ENCODE measurements at regions not wholly inside any gene's neighbourhood (a gene's known extent, or its start where the extent isn't known, plus 50 kb on each side); places are given as distances from the start of the nearest gene placed in this dataset.

GRCh38 chr3:16788440-16789056, 96.2 kb upstream of the PLCL2 start:
- no peak overlapping the region for H3K4me3 ChIP-seq (ENCODE audit: low read length)
- no peak for TF ChIP-seq CTCF (conservative IDR thresholded peaks at IDR 0.05; ENCODE audit: low read depth, low read length)
- DNase-seq (ENCODE audit: low read depth), result no peak

GRCh38 chr3:16789344-16790120, 95.2 kb upstream of the PLCL2 start:
- no peak for TF ChIP-seq CTCF (conservative IDR thresholded peaks at IDR 0.05; ENCODE audit: low read depth, low read length)
- H3K4me3 ChIP-seq (ENCODE audit: low read length), result no peak overlapping the region
- DNase-seq (ENCODE audit: low read depth), result no peak

- H3K4me3 ChIP-seq (ENCODE audit: low read length), result no peak overlapping the region
- no peak for DNase-seq (ENCODE audit: low read depth)
- TF ChIP-seq CTCF (conservative IDR thresholded peaks at IDR 0.05; ENCODE audit: low read depth, low read length), result no peak
Observed at GRCh38 chr3:16790432-16791400, 94.0 kb upstream of the PLCL2 start.

- no peak overlapping the region for H3K4me3 ChIP-seq (ENCODE audit: low read length)
- TF ChIP-seq CTCF (conservative IDR thresholded peaks at IDR 0.05; ENCODE audit: low read depth, low read length), result no peak
- DNase-seq (ENCODE audit: low read depth), result no peak
Observed at GRCh38 chr3:16793321-16793720, 91.4 kb upstream of the PLCL2 start.

GRCh38 chr3:16794257-16794656, 90.5 kb upstream of the PLCL2 start:
- TF ChIP-seq CTCF (conservative IDR thresholded peaks at IDR 0.05; ENCODE audit: low read depth, low read length), result no peak
- no peak for DNase-seq (ENCODE audit: low read depth)
- no peak overlapping the region for H3K4me3 ChIP-seq (ENCODE audit: low read length)

GRCh38 chr3:16795581-16795980, 89.2 kb upstream of the PLCL2 start:
- no peak overlapping the region for H3K4me3 ChIP-seq (ENCODE audit: low read length)
- no peak for TF ChIP-seq CTCF (conservative IDR thresholded peaks at IDR 0.05; ENCODE audit: low read depth, low read length)
- DNase-seq (ENCODE audit: low read depth), result no peak

All from retinal pigment epithelial cell (primary cell).